Epithelial cell of proximal tubule (primary cell): ENCODE measurements at regions not wholly inside any gene's neighbourhood (a gene's known extent, or its start where the extent isn't known, plus 50 kb on each side); places are given as distances from the start of the nearest gene placed in this dataset.

Experiments
- DNase-seq: peaks from one replicate; pipeline ENCODE4 v3.0.0-alpha.2; 2011; ENCODE audit warnings: low read depth
- H3K4me3 ChIP-seq: 2 replicates; pipeline ENCODE4 v1.5.1; 2011; ENCODE audit warnings: low read depth, mild to moderate bottlenecking, low read length
- CTCF ChIP-seq: conservative IDR thresholded peaks from 2 replicates; pipeline ENCODE4 v1.5.1; 2012; ENCODE audit warnings: low read depth, mild to moderate bottlenecking, low read length

- H3K4me3 ChIP-seq: no peak overlapping the region
- DNase-seq: no peak
- TF ChIP-seq CTCF: no peak
Measured at GRCh38 chr12:38588624-38589305, 272.2 kb downstream of the ALG10B start.

GRCh38 chr12:38589306-38589632 is 272.7 kb downstream of the ALG10B start:
- H3K4me3 ChIP-seq: no peak overlapping the region
- DNase-seq: no peak
- no peak for TF ChIP-seq CTCF

GRCh38 chr12:38601949-38602348 is 285.4 kb downstream of the ALG10B start:
- no peak for DNase-seq
- no peak for TF ChIP-seq CTCF
- no peak overlapping the region for H3K4me3 ChIP-seq
